IPS-NIHi7 (cell line): ENCODE measurements at regions not wholly inside any gene's neighbourhood (a gene's known extent, or its start where the extent isn't known, plus 50 kb on each side); places are given as distances from the start of the nearest gene placed in this dataset.

Source experiments
- DNase-seq: peaks from one replicate; pipeline ENCODE4 v3.0.0; 2012; ENCODE audit warnings: mixed read lengths; ENCODE audit errors: extremely low spot score

- DNase-seq = no peak
Observed at GRCh38 chr12:127398016-127398710, 868.8 kb upstream of the TMEM132C start.

- DNase-seq = no peak
Observed at GRCh38 chr12:127399451-127399850, 867.5 kb upstream of the TMEM132C start.

GRCh38 chr12:127400221-127400620 lies 866.7 kb upstream of the TMEM132C start:
- DNase-seq = no peak

GRCh38 chr12:127401005-127401404 lies 866.0 kb upstream of the TMEM132C start:
- DNase-seq = no peak

GRCh38 chr12:127401536-127401935 lies 865.4 kb upstream of the TMEM132C start:
- no peak for DNase-seq

DNA sequence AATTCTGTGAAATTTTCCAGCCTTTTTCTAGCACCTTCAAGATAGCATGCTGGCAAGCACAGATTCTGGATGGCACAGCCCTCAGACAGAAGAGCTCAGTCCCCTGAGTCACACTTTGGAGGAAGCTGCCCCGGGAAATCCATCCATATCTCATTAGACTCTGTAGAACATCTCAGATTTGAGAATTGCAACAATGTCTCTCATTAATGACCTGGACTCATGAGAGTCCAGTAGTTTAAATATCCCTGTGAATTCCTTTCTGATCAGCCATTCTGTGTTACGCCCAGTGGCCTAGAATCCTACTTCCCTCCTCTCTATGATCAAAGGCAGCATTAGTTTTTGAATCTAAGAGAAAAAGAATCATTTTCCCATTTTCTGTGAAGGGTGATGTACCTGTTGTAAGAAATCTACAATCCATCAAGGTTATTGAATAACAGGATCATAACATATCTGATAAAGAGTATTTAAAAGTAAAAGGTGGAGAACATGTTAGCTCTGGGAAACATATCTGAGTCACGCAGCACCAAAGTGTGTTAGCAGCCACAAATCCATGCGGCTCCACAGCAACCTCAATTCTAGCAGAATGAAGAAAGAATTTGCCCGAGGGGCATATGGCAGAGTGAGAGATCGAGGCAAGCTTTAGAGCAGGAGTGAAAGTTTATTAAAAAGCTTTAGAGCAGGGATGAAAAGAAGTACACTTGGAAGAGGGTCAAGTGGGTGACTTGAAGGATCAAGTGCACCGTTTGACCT lies 855.6 kb upstream of the TMEM132C start:
- DNase-seq = no peak

- no peak for DNase-seq
Observed at GRCh38 chr12:127411981-127412380, 855.0 kb upstream of the TMEM132C start.

DNA sequence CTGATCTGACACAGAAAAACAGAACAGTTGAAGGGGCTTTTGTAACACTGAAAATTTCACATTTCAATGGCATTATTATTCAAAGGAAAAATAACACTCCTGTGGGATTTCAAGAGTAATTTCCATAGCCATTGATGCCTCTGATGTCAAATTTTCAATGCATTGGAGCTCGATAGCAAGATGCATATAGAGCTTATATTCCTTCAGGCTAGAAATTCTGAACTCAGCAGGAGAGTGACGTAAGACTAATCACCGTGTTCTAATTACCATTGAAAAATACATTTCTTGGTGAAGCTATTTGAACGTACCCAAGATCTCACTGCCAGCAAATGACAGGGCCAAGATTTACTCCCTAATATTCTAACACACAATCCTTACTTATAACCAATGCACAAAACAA lies 854.1 kb upstream of the TMEM132C start:
- DNase-seq = no peak

DNA sequence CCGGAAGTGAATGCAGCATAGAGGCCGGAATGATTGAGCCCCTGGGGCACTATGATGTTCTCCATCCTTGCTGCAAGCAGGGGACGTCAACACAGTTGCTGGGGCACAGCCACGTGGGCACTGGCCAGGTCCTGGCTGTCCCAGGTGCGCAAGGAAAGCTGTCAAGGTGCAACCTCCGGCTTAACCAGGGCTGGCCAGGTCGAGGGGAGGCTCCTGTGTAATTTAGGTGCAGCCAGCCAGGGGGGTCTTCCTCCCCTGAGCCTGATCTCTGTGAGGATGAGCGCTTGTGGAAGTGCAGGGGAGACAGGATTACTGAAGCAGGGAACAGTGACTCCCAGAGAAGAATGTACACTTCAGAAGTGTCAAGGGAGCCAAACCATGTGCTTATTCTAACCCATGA lies 852.8 kb upstream of the TMEM132C start:
- no peak for DNase-seq

DNA sequence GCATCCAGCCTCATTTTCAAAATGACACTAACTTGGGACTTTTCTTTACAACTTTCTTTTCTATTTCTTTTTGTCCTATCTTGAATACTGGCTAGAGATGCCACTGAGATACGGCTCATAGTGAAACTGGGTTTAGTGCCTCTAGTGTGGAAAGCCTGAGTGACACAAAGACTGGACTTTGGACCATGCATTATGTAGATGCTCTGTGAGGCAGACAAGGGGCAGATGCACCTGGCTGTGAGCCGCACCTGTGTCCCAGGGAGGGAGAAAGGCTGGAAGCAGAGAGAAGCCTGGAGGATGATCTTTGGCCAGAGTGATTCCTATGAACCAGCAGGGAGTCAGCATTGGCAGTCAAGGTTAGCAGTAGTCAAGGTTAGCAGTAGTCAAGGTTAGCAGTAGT lies 852.3 kb upstream of the TMEM132C start:
- DNase-seq = no peak

DNA sequence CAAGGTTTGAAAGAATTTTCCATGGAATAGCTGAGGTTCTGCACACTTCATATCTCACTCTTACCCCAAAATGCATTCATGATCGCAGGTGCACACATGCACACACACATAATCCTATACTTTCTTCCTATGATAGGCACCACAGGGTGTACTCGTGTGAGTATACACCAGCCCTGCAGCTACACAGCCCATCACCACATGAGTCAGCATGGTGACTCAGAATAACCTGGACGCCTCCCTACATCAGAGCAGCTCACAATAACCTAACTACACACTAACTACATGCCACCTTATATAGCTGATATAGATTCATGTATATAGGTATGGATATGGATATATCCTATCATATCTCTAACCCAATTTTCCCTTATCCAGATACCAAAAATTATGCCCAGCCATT lies 850.2 kb upstream of the TMEM132C start:
- no peak for DNase-seq

DNA sequence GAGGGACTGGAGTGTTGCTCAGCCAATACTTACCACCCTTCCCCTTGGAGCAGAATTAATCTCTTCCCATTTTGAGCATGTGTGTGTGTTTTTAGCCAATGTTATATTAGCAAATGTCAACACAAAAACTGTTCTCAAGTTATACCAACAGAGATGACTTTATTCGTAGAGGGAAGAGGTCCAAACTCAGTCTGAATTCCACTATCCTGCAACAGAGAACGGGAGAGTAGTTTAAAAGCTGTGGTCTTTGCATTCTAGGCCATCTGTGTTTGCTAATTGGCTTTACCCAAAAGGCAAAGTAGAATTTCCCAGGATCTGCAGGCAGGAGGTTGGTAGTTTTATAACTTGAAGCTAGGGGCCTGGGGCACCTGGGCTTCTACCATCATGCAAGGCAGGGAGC lies 847.9 kb upstream of the TMEM132C start:
- DNase-seq = no peak

- no peak for DNase-seq
Observed at GRCh38 chr12:127421614-127422013, 845.4 kb upstream of the TMEM132C start.

- no peak for DNase-seq
Observed at GRCh38 chr12:127422935-127423566, 843.9 kb upstream of the TMEM132C start.

- no peak for DNase-seq
Observed at GRCh38 chr12:127425474-127425873, 841.5 kb upstream of the TMEM132C start.

- DNase-seq = no peak
Observed at GRCh38 chr12:127428420-127428819, 838.5 kb upstream of the TMEM132C start.

- DNase-seq = no peak
Observed at GRCh38 chr12:127429551-127430285, 837.3 kb upstream of the TMEM132C start.

- no peak for DNase-seq
Observed at GRCh38 chr12:127430401-127430800, 836.6 kb upstream of the TMEM132C start.

DNA sequence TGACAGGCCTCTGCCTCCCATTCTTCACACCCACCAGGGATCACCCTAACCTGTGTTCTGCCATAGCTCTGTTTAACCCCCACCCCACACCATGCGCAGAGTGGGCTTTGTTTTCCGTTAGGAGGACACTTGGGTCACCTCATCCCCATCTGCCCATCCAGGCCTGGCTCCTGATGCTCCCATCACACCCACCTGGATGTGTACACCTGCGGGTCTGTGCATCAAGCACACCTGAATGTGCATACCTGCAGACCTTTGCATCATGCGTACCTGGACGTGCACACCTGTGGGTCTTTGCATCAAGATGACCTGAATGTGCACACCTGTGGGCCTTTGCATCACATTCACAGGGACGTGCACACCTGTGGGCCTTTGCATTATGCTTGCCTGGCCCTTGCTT lies 835.8 kb upstream of the TMEM132C start:
- DNase-seq = no peak

DNA sequence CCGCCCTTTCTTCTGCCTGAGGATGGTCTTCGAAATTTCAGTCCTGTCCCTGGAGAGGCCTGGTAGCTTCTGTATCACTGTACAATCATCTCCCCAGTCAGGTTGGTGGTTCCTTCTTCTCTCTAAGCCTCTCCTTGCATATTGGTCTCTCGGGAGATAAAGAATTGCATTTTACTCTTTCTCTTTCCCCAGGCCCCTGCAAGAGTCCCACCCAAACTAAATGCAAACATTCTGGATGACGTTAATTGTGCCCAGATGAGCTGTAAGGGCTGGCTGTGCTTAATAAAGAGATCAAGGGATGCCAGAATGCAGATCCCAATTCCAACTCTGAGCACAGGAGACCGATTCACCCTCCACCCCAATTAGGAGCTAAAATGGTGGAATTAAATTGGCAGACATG lies 835.4 kb upstream of the TMEM132C start:
- no peak for DNase-seq

DNA sequence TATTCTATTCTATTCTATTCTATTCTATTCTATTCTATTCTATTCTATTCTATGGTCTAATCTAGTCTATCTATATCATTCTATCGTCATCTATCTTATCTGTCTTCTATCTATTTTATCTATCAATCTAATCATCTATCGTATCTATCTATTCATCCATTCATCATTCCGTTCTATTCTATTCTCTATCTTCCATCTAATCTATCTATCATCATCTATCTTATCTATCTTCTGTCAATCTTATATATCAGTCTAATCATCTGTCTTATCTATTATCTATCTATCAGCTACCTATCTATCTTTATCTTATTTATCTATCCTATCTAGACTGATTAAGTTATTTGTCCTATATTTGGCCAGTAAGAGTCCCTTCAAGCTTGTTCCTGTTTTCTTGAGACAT lies 831.5 kb upstream of the TMEM132C start:
- no peak for DNase-seq

- no peak for DNase-seq
Observed at GRCh38 chr12:127438512-127439244, 828.3 kb upstream of the TMEM132C start.
